T47D (cell line): ENCODE measurements at regions not wholly inside any gene's neighbourhood (a gene's known extent, or its start where the extent isn't known, plus 50 kb on each side); places are given as distances from the start of the nearest gene placed in this dataset.

Source experiments
- DNase-seq, 2 experiments: peaks; one replicate each; pipeline versions ENCODE4 v3.0.0 to v3.0.0-alpha.2; 2011 to 2012; ENCODE audit warnings: low read depth in 1 of 2, low spot score in 1 of 2
- JUND ChIP-seq: IDR thresholded peaks from 2 replicates; pipeline ENCODE4 v1.6.1; 2012; ENCODE audit warnings: low read depth
- in situ Hi-C: cut with HindIII; loops from 2 replicates; pipeline ENCODE4 v1.10.0; 2016; ENCODE audit warnings: low sequenced_read_pairs, low pct_unique_long_range_greater_than_20kb

DNA sequence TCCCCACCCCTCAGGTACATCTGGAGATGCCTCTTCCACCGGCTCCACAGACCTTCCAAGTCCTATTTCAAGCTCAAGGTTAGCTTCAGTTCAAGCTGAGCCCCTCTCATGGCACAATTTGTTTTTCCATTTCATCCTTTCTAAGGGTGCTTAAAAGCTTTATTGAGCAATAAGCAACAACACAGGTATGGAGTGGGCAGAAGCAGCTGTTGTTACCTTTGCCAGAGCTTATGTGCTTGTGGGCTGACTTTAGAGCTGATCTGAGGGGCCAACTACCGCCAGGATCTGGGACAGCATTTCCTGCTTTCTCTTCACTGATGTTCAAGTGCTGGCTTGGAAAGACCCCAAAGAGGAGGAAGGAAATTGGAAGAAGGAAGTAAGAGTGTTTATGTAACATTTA is 140.0 kb upstream of the KLHL25 start:
- TF ChIP-seq JUND = no peak
- in situ Hi-C loops = no loop called here

DNA sequence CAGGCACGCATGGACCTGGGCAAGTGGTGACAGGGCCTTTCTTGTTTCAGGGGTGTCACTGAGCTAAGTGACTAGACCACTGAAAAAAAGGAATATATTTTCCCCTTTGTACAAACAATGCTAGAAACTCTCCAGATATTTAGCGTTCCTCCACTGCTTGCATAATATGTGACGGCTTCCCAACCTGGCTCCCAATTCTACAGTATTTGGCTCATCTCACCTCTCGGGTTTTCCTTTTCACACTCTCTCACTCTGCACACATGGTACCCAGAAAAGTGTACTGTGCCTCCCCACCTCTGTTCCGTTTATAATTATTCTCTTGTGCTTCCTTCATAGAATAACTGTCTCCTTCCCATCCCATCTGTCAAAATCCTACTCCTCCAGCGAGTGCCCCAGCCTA is 140.5 kb upstream of the KLHL25 start:
- no peak for TF ChIP-seq JUND
- in situ Hi-C loops = no loop called here
- DNase-seq = no peak

More for the DNA sequence above, 140.0 kb upstream of the KLHL25 start:
- no peak for DNase-seq

DNA sequence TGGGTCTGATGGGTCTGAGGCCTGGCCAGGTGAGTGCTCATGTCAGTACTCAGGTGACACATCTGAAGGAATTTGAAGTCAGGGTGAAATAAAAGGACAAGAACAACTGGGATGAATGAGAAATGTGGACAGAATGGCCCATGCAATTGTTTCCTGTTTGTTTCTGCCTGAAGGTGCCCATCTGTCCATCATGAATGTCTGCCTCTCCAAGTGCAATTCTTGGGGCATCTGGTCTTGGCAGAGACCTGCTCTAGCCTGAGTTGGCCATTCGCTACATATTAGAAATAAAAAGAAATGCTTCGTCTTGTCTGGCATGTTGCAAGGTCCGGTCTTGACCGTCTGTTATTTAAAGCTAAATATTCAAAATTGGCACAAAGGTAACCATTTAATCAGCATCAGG is 142.0 kb upstream of the AGBL1 start:
- in situ Hi-C loops = no loop called here
- DNase-seq = no peak
- no peak for TF ChIP-seq JUND

DNA sequence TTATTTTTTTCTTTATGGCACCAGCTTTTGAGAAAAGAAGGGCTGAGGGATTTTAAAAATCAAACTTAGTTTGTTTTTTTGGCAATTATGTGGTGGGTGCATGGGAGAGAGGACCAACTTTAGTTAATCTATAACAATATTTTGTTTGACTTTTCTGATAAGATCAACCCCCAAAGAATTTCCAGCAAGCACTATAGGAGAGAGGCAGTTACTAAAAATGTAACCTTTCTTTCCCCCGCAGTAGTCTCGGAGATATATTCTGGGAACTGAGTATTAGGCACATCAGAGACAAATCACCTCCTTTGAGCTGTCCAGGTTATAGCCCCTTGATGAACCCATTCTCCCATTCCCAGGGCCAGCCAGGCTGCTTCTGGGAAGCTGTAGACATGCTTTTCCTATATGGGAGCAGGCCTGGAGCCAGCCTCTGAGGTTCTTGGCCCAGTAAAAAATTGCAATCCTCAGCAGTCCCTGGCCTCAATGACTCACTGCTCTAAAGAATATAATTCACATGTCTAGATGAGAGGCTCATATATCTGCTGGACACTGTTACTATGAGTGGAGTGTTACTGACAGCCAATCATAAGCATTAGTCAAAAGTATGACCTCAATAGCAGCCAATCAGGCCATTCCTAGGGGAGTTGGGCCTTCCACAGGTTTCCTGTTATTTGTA is 138.3 kb upstream of the AGBL1 start:
- in situ Hi-C loops = no loop called here
- no peak for TF ChIP-seq JUND
- peak in 1 of 2 experiments; percentile 12 for DNase-seq

DNA sequence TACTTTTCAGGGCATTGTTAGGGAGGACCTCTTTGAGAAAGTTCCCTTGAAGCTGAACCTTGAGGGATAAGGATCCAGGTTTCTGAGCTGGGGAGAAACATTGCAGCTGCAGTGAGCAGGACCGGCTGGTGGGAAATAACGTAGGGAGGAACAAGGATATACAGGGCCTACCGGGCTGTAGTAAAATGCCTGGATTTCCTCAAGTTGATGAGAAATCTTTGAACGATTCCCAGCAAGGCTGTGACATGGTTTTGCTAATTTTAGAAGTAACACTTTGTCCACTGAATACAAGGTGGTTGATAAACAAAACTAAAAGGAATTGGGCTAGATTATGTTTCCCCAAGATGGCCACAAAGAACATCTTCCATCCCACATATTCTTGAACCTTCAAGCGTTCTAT is 137.0 kb upstream of the AGBL1 start:
- no peak for TF ChIP-seq JUND
- in situ Hi-C loops = no loop called here
- no peak for DNase-seq

DNA sequence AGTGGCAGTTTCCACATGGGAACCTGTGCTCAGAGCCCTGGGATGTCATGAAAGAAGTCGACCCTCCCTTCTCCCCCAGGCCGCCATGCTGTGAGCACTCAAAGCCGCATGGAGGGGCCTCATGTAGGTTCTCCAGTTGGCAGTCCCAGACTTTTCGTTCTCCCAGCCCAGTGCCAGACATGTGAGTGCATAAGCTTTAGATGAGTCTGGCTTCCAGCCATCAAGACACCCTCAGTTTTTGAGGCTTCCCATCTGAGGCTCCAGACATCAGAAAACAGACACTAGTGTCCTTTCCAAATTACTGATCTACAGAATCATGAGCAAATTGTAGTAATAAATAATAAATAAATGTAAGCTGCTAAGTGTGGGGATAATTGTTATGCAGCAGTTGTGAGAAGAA is 136.5 kb upstream of the AGBL1 start:
- DNase-seq = no peak
- TF ChIP-seq JUND = no peak
- in situ Hi-C loops = no loop called here

DNA sequence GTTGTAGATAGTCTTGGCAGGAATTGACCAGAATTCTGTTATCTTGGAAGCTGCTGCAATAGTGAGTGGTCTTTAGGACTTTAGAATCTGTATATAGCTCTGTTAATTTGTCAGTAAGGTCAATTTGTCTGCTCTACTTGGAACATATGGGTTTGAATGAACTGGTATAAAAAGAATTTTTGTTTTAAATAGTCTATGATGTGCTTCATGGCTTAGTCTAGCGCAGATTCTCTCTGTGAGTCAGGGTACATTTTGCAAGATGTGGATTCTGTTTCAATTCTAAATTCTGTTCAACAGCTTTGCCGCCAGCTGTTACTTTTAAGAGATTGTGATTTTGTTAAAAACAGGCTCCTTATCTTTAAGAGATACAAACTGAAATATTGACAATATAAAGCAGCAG is 135.9 kb upstream of the AGBL1 start:
- no peak for DNase-seq
- in situ Hi-C loops = no loop called here

DNA sequence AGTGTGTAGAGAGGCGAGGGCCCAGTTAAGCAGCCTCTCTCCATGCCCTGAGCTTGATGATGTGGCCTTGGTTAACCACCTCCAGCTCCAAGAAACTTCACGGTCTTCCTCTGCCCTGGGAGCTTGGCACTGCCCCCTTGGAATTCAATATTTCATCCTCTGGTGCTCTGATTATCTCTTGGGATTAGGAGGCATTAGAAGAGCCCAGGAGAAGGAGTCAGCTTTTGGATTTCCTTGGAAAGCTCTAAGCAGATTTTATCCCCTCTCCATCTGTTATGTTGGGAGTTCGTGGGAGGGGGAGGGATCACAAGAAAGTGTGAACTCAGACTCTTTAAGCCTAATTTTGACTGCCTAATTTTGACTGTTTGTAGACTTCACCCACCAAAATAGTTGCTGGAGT is 132.7 kb upstream of the AGBL1 start:
- in situ Hi-C loops = no loop called here
- DNase-seq = no peak
- TF ChIP-seq JUND = no peak

More for the DNA sequence above, 135.9 kb upstream of the AGBL1 start:
- no peak for TF ChIP-seq JUND

DNA sequence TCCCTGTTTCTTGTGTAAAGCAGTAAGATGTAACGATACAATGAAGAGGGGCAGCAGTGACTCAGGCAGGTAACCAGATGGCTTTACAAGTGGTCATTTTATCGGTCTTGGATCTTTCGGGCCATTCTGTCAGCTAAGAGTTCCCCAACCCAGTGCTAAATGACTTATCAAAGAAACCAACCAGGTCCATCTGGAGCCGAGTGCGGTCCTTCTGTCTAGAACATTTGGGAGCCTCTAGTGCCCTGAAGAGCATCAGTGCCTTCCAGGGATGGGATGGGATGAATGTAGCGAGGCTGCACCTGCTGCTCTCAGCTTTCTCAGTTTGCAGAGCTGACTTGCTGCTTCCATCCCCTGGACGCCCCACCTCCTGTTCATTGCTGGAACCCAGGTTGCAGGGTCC is 131.7 kb upstream of the AGBL1 start:
- DNase-seq = no peak
- in situ Hi-C loops = no loop called here
- TF ChIP-seq JUND = no peak

DNA sequence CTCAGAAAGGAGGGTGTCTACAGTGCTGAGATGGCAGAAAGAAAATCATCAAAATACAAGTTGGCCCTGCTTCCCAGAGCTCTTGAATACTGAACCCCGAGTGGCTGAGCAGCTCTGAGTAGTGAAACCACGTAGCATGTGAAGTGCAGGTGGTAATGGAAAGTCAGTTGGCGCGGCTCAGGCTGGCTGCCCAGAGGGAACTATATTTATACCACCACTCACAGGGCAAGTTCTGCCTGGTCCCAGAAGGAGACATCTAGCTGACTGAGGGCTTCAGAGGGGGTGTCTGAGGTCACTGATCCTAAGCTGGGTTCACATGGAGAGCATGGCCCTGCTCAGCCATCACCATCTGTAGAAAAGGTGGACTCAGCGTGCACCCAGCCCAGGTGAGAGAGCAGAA is 129.6 kb upstream of the AGBL1 start:
- DNase-seq = no peak
- no peak for TF ChIP-seq JUND
- in situ Hi-C loops = no loop called here

DNA sequence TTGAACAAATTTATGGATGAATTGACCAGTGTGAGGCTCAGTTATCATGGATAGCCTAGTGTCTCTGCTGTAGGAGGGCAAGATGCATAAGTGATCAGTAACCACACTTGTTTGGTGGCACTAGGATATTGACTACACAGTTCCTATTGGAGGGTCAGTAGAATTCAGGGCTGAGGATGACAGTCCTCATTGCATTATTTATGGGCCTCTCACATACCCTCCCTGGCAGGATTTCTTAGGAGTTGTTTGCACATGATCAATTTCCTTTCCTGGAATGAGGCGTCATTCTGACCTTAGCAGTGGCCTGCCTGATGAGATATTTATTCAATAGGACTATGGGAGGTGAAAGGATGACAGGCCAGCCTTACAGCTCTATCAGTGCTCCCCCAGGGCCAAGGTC is 125.1 kb upstream of the AGBL1 start:
- no peak for DNase-seq
- in situ Hi-C loops = no loop called here
- TF ChIP-seq JUND = no peak

DNA sequence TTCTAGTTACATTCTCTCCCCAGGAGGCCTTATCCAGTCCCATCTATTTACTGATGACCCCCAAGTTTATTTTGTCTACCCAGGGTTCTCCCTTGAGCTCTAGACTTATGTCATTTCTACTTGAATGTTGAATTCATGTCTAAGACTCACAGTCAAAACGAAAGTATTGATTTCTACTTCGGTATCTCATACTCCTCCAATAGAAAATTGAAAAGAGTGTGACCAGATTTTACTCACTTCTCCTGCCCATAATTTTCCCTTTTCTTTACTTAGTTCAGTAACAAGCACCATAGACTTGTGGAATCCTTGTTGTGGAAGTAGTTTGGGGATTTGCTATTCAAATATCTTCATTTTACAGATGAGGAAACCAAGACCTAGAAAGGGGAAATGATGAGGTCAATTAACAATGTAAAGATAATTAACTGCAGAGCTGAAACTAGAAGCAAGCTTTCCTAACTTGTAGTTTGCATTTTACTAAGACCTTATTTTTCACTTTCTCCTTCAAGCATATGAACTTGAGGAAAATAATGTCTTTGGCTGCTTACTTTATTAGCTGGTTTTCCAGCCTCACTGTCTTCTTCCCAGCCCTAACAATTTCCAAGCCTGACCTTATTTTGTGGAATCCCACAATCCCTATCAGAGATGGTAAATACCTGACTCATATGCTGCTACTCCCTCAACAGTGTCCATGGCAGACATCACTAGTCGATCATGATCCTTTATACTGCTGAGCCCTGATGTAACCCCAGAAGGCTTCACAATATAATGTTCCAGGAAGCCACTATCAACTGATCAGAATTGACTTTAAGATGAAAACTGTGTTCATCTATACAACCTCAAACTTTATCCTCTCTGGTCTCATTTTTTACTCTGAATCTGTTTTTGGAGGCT is 123.9 kb upstream of the AGBL1 start:
- TF ChIP-seq JUND = no peak
- in situ Hi-C loops = no loop called here
- no peak for DNase-seq

DNA sequence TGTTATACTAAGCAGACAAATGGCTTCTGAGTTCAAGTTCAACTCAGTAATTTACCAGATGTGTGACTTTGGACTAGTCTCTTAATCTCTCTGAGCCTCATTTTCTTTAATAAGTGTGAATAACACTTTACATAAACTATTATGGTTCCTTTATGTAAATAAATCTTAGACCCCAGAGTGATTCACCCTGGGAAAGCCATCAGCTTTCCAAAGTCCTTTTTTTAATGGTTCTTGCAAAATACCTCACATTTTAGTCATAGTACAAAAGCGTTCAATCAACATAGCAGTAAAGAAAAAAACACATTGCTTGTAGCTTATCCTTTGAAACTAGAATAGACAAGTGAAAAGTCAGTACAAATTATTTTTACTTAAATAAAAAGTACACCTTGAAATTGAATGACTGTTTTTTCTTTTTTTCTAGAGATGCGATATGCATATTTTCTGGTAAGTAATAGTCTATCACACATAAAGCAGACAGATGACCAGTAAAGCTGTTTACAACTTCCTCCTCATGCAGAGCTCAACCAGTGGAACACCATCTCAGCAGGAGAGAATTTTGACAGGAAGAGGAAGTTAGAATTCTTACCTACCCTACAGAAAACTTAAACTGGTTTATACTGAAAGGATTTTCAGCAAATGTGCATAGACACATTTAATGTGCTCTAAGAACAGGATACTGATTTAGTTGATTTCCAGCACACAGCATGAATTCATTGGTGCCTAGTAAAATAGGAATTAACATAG is 123.0 kb upstream of the AGBL1 start:
- DNase-seq = no peak
- TF ChIP-seq JUND = no peak
- in situ Hi-C loops = no loop called here
